Omental fat pad (tissue), 3 donors: ENCODE measurements at regions not wholly inside any gene's neighbourhood (a gene's known extent, or its start where the extent isn't known, plus 50 kb on each side); places are given as distances from the start of the nearest gene placed in this dataset.

Experiments
- ATAC-seq: fragments of 150-250 bp; one replicate; pipeline ENCODE4 v1.9.1; 2016; ENCODE audit warnings: mild to moderate bottlenecking, moderate library complexity; ENCODE audit not compliant: low FRiP score
- DNase-seq: peaks from one replicate; pipeline ENCODE4 v3.0.0-alpha.2; 2019; ENCODE audit warnings: low spot score
- CTCF ChIP-seq, 3 donors: fragments of 450-650 bp; IDR thresholded peaks; one replicate each; pipeline ENCODE4 v1.5.1; 2016 to 2017; ENCODE audit warnings: antibody characterized with exemption in 3 of 3, mild to moderate bottlenecking in 3 of 3, moderate library complexity in 2 of 3

- TF ChIP-seq CTCF (IDR thresholded peaks at IDR 0.05): no peak
- ATAC-seq: no peak
- DNase-seq: no peak
These were observed 482.9 kb upstream of the USP24 start for GRCh38 chr1:55697997-55698535.

- ATAC-seq: no peak
- DNase-seq: no peak
- no peak for TF ChIP-seq CTCF (IDR thresholded peaks at IDR 0.05)
These were observed 481.7 kb upstream of the USP24 start for GRCh38 chr1:55696891-55697290.

- no peak for DNase-seq
- no peak for ATAC-seq
- TF ChIP-seq CTCF (IDR thresholded peaks at IDR 0.05): no peak
These were observed 481.1 kb upstream of the USP24 start for GRCh38 chr1:55696181-55696754.

GRCh38 chr1:55695552-55695951 lies 480.4 kb upstream of the USP24 start:
- TF ChIP-seq CTCF (IDR thresholded peaks at IDR 0.05): no peak
- ATAC-seq (no peak), DNase-seq (no peak)

- DNase-seq (no peak), ATAC-seq (no peak)
- TF ChIP-seq CTCF (IDR thresholded peaks at IDR 0.05): no peak
These were observed 480.0 kb upstream of the USP24 start for GRCh38 chr1:55695151-55695550.

GRCh38 chr1:55694310-55694801 lies 479.2 kb upstream of the USP24 start:
- no peak for TF ChIP-seq CTCF (IDR thresholded peaks at IDR 0.05)
- DNase-seq (no peak), ATAC-seq (peak; percentile 57)

- no peak for ATAC-seq
These were observed 477.6 kb upstream of the USP24 start for GRCh38 chr1:55692726-55693125.

More at GRCh38 chr1:55692726-55693125, 477.6 kb upstream of the USP24 start:
- TF ChIP-seq CTCF (IDR thresholded peaks at IDR 0.05): no peak
- DNase-seq: no peak
